ENCODE measurements at regions not wholly inside any gene's neighbourhood (a gene's known extent, or its start where the extent isn't known, plus 50 kb on each side); places are given as distances from the start of the nearest gene placed in this dataset.

DNA sequence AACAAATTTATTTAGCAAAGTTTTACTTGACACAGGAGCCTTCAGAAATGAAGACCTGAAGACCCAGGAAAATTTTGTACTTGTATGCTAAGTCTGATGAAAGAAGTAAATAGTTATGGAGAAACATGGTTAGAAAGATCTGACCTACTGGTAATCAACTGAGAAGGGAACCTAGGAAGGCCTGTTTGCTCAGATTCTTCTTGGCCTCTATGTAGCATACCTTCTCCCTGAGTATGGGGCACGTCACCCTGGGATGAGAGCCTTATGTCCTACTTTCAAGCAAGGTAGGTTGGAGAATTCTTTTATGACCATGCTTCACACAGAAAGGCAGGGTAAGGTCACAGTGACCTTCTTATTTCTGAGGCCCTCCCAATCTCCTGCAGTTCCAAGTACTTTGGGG lies 178.6 kb upstream of the CREB1 start:
- Histone ChIP-seq H3K4me1 (ENCODE audit: control insufficient read depth in 1 of 2, insufficient read depth in 2 of 2, low read length in 2 of 2) (no peaks in the 10 kb centered on the region), H4K12ac (ENCODE audit: low read depth, low read length) (no peak overlapping the region), H2AFZ (ENCODE audit: insufficient read depth, low read length, poor library complexity) (no peak overlapping the region), H3K79me1 (ENCODE audit: low read length) (no peaks in the 10 kb centered on the region), H3K14ac (ENCODE audit: low read length) (no peak overlapping the region), H4K91ac (ENCODE audit: low read depth, low read length) (no peak overlapping the region), H3K9ac (ENCODE audit: low read length) (no peak overlapping the region), H3K79me2 (ENCODE audit: control insufficient read depth, insufficient read depth, low read length, poor library complexity) (no peaks in the 10 kb centered on the region), H3K4me3 (ENCODE audit: low read depth, low read length) (no peak overlapping the region), H3K36me3 (ENCODE audit: control insufficient read depth in 1 of 2, insufficient read depth in 2 of 2, low read length in 2 of 2) (no peaks in the 10 kb centered on the region), H3K27ac (ENCODE audit: low read depth, low read length) (no peak overlapping the region), H2BK5ac (ENCODE audit: low read depth, low read length, poor library complexity) (no peak overlapping the region), H3K9me3 (ENCODE audit: insufficient read depth, low read depth, low read length) (no peaks in the 10 kb centered on the region), H3K27me3 (ENCODE audit: insufficient read depth, low read length) (no peaks in the 10 kb centered on the region), H4K8ac (ENCODE audit: low read depth, low read length) (no peak overlapping the region), H3K18ac (ENCODE audit: low read length) (no peak overlapping the region), H3K4me2 (ENCODE audit: low read length) (no peak overlapping the region), H3K4ac (ENCODE audit: low read depth, low read length) (no peak overlapping the region), H2AK5ac (ENCODE audit: low read length) (no peak overlapping the region), H2BK120ac (ENCODE audit: insufficient read depth, low read length, poor library complexity) (no peak overlapping the region), H2BK12ac (ENCODE audit: low read length) (no peak overlapping the region), H3K23ac (ENCODE audit: low read length) (no peak overlapping the region)
- WGBS (ENCODE audit: extremely low coverage, insufficient coverage, insufficient read length), result no CpG with 5 or more reads among the region's 1 CpG
- DNase-seq, result peak; percentile 91 to 94

DNA sequence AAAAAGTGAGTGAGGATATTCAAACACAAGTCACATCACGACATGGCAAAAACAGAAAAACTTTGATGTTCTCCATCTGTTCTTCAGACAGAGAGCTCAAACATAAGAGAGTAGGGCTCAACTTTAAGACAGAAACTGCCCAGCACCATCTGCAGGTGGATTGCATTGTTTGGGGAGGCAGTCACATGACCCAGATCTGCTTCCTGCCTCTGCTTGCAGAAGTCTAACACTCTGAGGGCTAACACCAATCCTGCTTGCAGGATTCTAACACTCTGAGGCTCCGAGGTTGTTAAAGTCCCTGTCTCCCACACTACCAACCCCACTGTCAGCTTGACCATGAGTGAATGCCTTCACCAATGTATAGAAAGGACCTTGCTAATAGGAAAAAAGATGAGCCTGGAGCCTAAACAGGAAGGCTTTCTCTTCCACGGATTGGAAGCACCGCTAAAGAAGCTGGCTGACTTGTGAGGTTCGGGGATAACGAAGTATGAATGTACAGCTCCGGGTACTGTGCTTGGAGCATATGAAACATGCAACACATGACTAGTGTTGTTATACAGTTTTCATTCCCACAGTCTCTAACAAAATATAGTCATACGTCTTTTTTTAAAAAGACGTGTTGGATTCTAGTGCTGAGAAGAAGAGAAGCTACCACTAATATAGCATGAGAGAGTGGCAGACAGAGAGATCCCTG lies 176.6 kb upstream of the CREB1 start:
- no peaks in the 10 kb centered on the region for H3K4me1 ChIP-seq (ENCODE audit: control insufficient read depth in 1 of 2, insufficient read depth in 2 of 2, low read length in 2 of 2)
- H3K9ac ChIP-seq (ENCODE audit: low read length), result no peak overlapping the region
- WGBS (ENCODE audit: extremely low coverage, insufficient coverage, insufficient read length), result no CpG with 5 or more reads among the region's 9 CpGs
- no peaks in the 10 kb centered on the region for H3K27me3 ChIP-seq (ENCODE audit: insufficient read depth, low read length)
- no peak overlapping the region for H2AFZ ChIP-seq (ENCODE audit: insufficient read depth, low read length, poor library complexity)
- H4K91ac ChIP-seq (ENCODE audit: low read depth, low read length), result no peak overlapping the region
- no peak overlapping the region for H2BK5ac ChIP-seq (ENCODE audit: low read depth, low read length, poor library complexity)
- H2BK12ac ChIP-seq (ENCODE audit: low read length), result no peak overlapping the region
- no peak overlapping the region for H4K12ac ChIP-seq (ENCODE audit: low read depth, low read length)
- H3K9me3 ChIP-seq (ENCODE audit: insufficient read depth, low read depth, low read length), result no peaks in the 10 kb centered on the region
- H3K4ac ChIP-seq (ENCODE audit: low read depth, low read length), result no peak overlapping the region
- no peaks in the 10 kb centered on the region for H3K36me3 ChIP-seq (ENCODE audit: control insufficient read depth in 1 of 2, insufficient read depth in 2 of 2, low read length in 2 of 2)
- H2BK120ac ChIP-seq (ENCODE audit: insufficient read depth, low read length, poor library complexity), result no peak overlapping the region
- no peaks in the 10 kb centered on the region for H3K79me2 ChIP-seq (ENCODE audit: control insufficient read depth, insufficient read depth, low read length, poor library complexity)
- no peaks in the 10 kb centered on the region for H3K79me1 ChIP-seq (ENCODE audit: low read length)
- H3K23ac ChIP-seq (ENCODE audit: low read length), result no peak overlapping the region
- no peak overlapping the region for H2AK5ac ChIP-seq (ENCODE audit: low read length)
- H3K4me2 ChIP-seq (ENCODE audit: low read length), result no peak overlapping the region
- no peak overlapping the region for H3K14ac ChIP-seq (ENCODE audit: low read length)
- no peak overlapping the region for H3K27ac ChIP-seq (ENCODE audit: low read depth, low read length)
- no peak for DNase-seq
- no peak overlapping the region for H3K18ac ChIP-seq (ENCODE audit: low read length)
- H4K8ac ChIP-seq (ENCODE audit: low read depth, low read length), result no peak overlapping the region
- H3K4me3 ChIP-seq (ENCODE audit: low read depth, low read length), result no peak overlapping the region

DNA sequence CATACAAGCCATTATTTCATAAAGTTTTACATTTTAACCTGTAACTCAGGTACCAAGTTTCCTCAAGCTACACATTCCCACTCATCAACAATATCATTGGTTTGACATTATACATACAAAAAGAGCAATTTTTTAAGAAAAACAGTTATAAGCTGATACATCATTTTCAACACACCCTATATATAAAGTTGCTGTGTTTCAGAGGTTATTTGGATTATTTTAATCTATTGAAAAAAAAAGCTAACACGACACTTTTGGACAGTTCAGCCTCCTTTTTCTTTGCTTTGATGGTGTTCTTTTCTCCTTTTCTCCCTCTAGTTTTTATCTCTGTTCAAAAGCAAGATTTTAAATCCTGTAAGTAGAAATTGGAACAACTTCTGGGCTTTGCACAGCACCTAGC lies 175.9 kb upstream of the CREB1 start:
- Histone ChIP-seq H3K4me3 (ENCODE audit: low read depth, low read length) (no peak overlapping the region), H3K18ac (ENCODE audit: low read length) (no peak overlapping the region), H3K9me3 (ENCODE audit: insufficient read depth, low read depth, low read length) (no peaks in the 10 kb centered on the region), H3K79me2 (ENCODE audit: control insufficient read depth, insufficient read depth, low read length, poor library complexity) (no peaks in the 10 kb centered on the region), H2AFZ (ENCODE audit: insufficient read depth, low read length, poor library complexity) (no peak overlapping the region), H3K27me3 (ENCODE audit: insufficient read depth, low read length) (no peaks in the 10 kb centered on the region), H3K36me3 (ENCODE audit: control insufficient read depth in 1 of 2, insufficient read depth in 2 of 2, low read length in 2 of 2) (no peaks in the 10 kb centered on the region), H3K27ac (ENCODE audit: low read depth, low read length) (no peak overlapping the region), H2BK12ac (ENCODE audit: low read length) (no peak overlapping the region), H3K79me1 (ENCODE audit: low read length) (no peaks in the 10 kb centered on the region), H3K4ac (ENCODE audit: low read depth, low read length) (no peak overlapping the region), H3K4me1 (ENCODE audit: control insufficient read depth in 1 of 2, insufficient read depth in 2 of 2, low read length in 2 of 2) (no peaks in the 10 kb centered on the region), H2BK5ac (ENCODE audit: low read depth, low read length, poor library complexity) (no peak overlapping the region), H4K91ac (ENCODE audit: low read depth, low read length) (no peak overlapping the region), H2AK5ac (ENCODE audit: low read length) (no peak overlapping the region), H4K8ac (ENCODE audit: low read depth, low read length) (no peak overlapping the region), H3K4me2 (ENCODE audit: low read length) (no peak overlapping the region), H3K9ac (ENCODE audit: low read length) (no peak overlapping the region), H2BK120ac (ENCODE audit: insufficient read depth, low read length, poor library complexity) (no peak overlapping the region), H3K23ac (ENCODE audit: low read length) (no peak overlapping the region), H4K12ac (ENCODE audit: low read depth, low read length) (no peak overlapping the region), H3K14ac (ENCODE audit: low read length) (no peak overlapping the region)
- WGBS (ENCODE audit: extremely low coverage, insufficient coverage, insufficient read length), result no CpG with 5 or more reads among the region's 1 CpG
- no peak for DNase-seq

DNA sequence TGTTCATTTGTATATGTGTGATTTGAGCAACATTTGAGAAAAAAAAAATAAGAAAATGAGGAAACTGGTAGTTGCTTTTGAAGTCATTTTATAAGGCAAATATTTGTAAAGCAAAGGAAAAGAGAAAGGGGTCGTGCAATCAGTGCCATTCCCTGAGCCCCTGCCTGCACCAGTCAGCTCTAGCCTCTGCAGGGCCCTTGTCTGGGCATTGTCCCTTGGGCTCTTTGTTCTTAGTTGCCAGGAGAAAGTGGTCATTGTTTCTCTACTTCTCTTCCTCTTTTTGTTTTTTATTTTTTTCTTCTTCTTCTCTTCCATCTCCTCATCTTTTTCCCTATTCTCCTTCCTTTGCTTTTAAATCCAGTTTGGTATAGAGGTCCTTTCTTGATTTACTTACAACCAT lies 175.3 kb upstream of the CREB1 start:
- no CpG with 5 or more reads among the region's 1 CpG for WGBS (ENCODE audit: extremely low coverage, insufficient coverage, insufficient read length)
- no peak for DNase-seq
- Histone ChIP-seq H3K9ac (ENCODE audit: low read length) (no peak overlapping the region), H2AK5ac (ENCODE audit: low read length) (no peak overlapping the region), H2BK5ac (ENCODE audit: low read depth, low read length, poor library complexity) (no peak overlapping the region), H3K18ac (ENCODE audit: low read length) (no peak overlapping the region), H2BK120ac (ENCODE audit: insufficient read depth, low read length, poor library complexity) (no peak overlapping the region), H4K91ac (ENCODE audit: low read depth, low read length) (no peak overlapping the region), H2AFZ (ENCODE audit: insufficient read depth, low read length, poor library complexity) (no peak overlapping the region), H2BK12ac (ENCODE audit: low read length) (no peak overlapping the region), H3K79me1 (ENCODE audit: low read length) (no peaks in the 10 kb centered on the region), H3K9me3 (ENCODE audit: insufficient read depth, low read depth, low read length) (no peaks in the 10 kb centered on the region), H3K4me2 (ENCODE audit: low read length) (no peak overlapping the region), H3K4me1 (ENCODE audit: control insufficient read depth in 1 of 2, insufficient read depth in 2 of 2, low read length in 2 of 2) (no peaks in the 10 kb centered on the region), H3K27me3 (ENCODE audit: insufficient read depth, low read length) (no peaks in the 10 kb centered on the region), H3K4ac (ENCODE audit: low read depth, low read length) (no peak overlapping the region), H3K36me3 (ENCODE audit: control insufficient read depth in 1 of 2, insufficient read depth in 2 of 2, low read length in 2 of 2) (no peaks in the 10 kb centered on the region), H4K8ac (ENCODE audit: low read depth, low read length) (no peak overlapping the region), H3K79me2 (ENCODE audit: control insufficient read depth, insufficient read depth, low read length, poor library complexity) (no peaks in the 10 kb centered on the region), H3K27ac (ENCODE audit: low read depth, low read length) (no peak overlapping the region), H3K4me3 (ENCODE audit: low read depth, low read length) (no peak overlapping the region), H3K14ac (ENCODE audit: low read length) (no peak overlapping the region), H4K12ac (ENCODE audit: low read depth, low read length) (no peak overlapping the region), H3K23ac (ENCODE audit: low read length) (no peak overlapping the region)

All from trophoblast cell (in vitro differentiated cells and primary cell).